Uterus (tissue), 2 donors: ENCODE measurements at regions not wholly inside any gene's neighbourhood (a gene's known extent, or its start where the extent isn't known, plus 50 kb on each side); places are given as distances from the start of the nearest gene placed in this dataset.

Source experiments
- CTCF ChIP-seq, 4 experiments: fragments of 200-600 bp in 2 of 4; fragments of 450-650 bp in 2 of 4; sonication (generic) in 2 of 4; IDR thresholded peaks; one replicate each; pipeline ENCODE4 v1.5.1; 2016 to 2019; ENCODE audit warnings: antibody characterized with exemption in 4 of 4, mild to moderate bottlenecking in 2 of 4, moderate library complexity in 1 of 4
- POLR2A ChIP-seq, 2 donors: fragments of 450-650 bp; IDR thresholded peaks; one replicate each; pipeline ENCODE4 v1.6.1; 2016; ENCODE audit warnings: antibody characterized with exemption in 2 of 2, mild to moderate bottlenecking in 1 of 2, moderate library complexity in 1 of 2

- TF ChIP-seq CTCF (IDR thresholded peaks at IDR 0.05) (no peak), POLR2A (IDR thresholded peaks at IDR 0.05) (no peak)
Measured at GRCh38 chr12:67514502-67514901, 134.0 kb upstream of the DYRK2 start.
